ENCODE measurements at regions not wholly inside any gene's neighbourhood (a gene's known extent, or its start where the extent isn't known, plus 50 kb on each side); places are given as distances from the start of the nearest gene placed in this dataset.

DNA sequence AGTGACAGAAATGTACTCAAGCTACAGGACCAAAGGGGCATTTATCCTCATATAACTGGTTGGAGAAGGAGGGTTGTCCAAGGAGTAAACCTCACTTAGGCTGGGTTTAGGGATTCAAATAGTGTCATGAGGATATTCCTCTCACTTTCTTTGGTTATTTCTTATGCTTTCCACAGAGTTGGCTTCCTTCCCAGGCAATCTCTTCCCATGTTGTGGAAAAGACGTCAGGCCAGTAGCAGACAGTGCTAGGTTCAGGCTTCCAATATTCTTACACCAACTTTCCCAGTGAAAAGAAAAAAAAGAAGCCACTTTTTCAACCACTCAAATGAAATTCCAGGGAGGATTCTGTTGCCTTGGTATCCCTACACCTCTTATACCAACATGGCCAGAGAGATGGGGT is 653.0 kb downstream of the C4orf33 start:
- H3K27me3 ChIP-seq (ENCODE audit: insufficient read depth, low read length): no peaks in the 10 kb centered on the region
- no peak overlapping the region for H3K27ac ChIP-seq (ENCODE audit: low read depth, low read length)
- H2AFZ ChIP-seq (ENCODE audit: low read length): no peak overlapping the region
- H3K4me3 ChIP-seq (ENCODE audit: insufficient read depth, low read length): no peak overlapping the region
- no peak for DNase-seq (ENCODE audit: insufficient read length, low spot score, missing footprints)
- no peaks in the 10 kb centered on the region for H3K9me3 ChIP-seq (ENCODE audit: low read depth, low read length)
- H3K79me2 ChIP-seq (ENCODE audit: insufficient read depth, low read length): no peaks in the 10 kb centered on the region
- H3K4me2 ChIP-seq (ENCODE audit: insufficient read depth, low read length): no peak overlapping the region
- H4K20me1 ChIP-seq (ENCODE audit: insufficient read depth, low read length): no peaks in the 10 kb centered on the region
- H3K36me3 ChIP-seq (ENCODE audit: insufficient read depth, low read length): no peaks in the 10 kb centered on the region
- TF ChIP-seq, protein P1, sequence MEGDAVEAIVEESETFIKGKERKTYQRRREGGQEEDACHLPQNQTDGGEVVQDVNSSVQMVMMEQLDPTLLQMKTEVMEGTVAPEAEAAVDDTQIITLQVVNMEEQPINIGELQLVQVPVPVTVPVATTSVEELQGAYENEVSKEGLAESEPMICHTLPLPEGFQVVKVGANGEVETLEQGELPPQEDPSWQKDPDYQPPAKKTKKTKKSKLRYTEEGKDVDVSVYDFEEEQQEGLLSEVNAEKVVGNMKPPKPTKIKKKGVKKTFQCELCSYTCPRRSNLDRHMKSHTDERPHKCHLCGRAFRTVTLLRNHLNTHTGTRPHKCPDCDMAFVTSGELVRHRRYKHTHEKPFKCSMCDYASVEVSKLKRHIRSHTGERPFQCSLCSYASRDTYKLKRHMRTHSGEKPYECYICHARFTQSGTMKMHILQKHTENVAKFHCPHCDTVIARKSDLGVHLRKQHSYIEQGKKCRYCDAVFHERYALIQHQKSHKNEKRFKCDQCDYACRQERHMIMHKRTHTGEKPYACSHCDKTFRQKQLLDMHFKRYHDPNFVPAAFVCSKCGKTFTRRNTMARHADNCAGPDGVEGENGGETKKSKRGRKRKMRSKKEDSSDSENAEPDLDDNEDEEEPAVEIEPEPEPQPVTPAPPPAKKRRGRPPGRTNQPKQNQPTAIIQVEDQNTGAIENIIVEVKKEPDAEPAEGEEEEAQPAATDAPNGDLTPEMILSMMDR (IDR thresholded peaks at IDR 0.05; ENCODE audit: extremely low read depth, low read depth, low read length): no peak
- no peaks in the 10 kb centered on the region for H3K4me1 ChIP-seq (ENCODE audit: insufficient read depth, low read length)

DNA sequence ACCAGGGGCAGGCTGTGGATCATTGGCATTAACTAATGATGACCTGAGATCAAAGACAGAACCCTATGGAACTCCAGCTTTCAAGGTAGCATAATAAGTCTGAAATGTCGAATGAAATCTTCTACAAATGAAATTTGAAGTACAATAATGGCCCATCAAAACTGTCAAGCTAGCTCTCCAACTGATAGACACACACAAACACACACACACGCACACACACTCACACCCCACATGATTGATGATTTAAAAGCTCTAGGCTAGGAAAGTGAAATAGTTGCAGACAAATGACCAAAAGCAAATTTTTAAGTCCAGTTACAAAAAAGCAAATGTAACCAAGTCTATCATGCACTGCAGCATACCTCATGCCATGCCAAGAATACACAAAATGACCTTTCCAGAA is 655.7 kb downstream of the C4orf33 start:
- H3K79me2 ChIP-seq (ENCODE audit: insufficient read depth, low read length): no peaks in the 10 kb centered on the region
- TF ChIP-seq, protein P1 (IDR thresholded peaks at IDR 0.05; ENCODE audit: extremely low read depth, low read depth, low read length): no peak
- H2AFZ ChIP-seq (ENCODE audit: low read length): no peak overlapping the region
- H3K9me3 ChIP-seq (ENCODE audit: low read depth, low read length): no peaks in the 10 kb centered on the region
- H3K4me2 ChIP-seq (ENCODE audit: insufficient read depth, low read length): no peak overlapping the region
- DNase-seq (ENCODE audit: insufficient read length, low spot score, missing footprints): no peak
- H3K4me1 ChIP-seq (ENCODE audit: insufficient read depth, low read length): no peaks in the 10 kb centered on the region
- H3K36me3 ChIP-seq (ENCODE audit: insufficient read depth, low read length): no peaks in the 10 kb centered on the region
- H3K27me3 ChIP-seq (ENCODE audit: insufficient read depth, low read length): no peaks in the 10 kb centered on the region
- H4K20me1 ChIP-seq (ENCODE audit: insufficient read depth, low read length): no peaks in the 10 kb centered on the region
- H3K4me3 ChIP-seq (ENCODE audit: insufficient read depth, low read length): no peak overlapping the region
- H3K27ac ChIP-seq (ENCODE audit: low read depth, low read length): no peak overlapping the region

DNA sequence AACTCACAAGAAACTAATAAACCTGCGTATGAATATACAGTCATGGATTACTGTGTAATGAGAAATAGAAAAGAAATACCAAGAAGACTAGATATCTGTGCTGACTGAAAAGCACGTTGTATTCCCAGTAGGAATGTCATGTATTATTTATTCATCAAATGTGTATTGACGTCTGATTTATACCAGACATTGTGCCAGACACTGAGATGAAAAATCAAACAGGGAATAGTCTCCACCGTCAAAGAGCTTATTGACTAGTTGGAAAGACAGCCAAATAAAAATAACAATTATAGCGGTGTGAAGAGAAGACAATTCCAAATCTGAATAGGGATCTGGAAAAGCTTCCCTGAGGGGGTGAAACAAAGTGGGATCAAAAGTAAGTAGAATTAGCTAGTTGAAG is 687.6 kb downstream of the C4orf33 start:
- H4K20me1 ChIP-seq (ENCODE audit: insufficient read depth, low read length): no peaks in the 10 kb centered on the region
- H3K4me1 ChIP-seq (ENCODE audit: insufficient read depth, low read length): no peaks in the 10 kb centered on the region
- no peaks in the 10 kb centered on the region for H3K79me2 ChIP-seq (ENCODE audit: insufficient read depth, low read length)
- no peaks in the 10 kb centered on the region for H3K36me3 ChIP-seq (ENCODE audit: insufficient read depth, low read length)
- DNase-seq (ENCODE audit: insufficient read length, low spot score, missing footprints): no peak
- H3K27me3 ChIP-seq (ENCODE audit: insufficient read depth, low read length): no peaks in the 10 kb centered on the region
- H3K4me3 ChIP-seq (ENCODE audit: insufficient read depth, low read length): no peak overlapping the region
- H3K27ac ChIP-seq (ENCODE audit: low read depth, low read length): no peak overlapping the region
- TF ChIP-seq, protein P1 (IDR thresholded peaks at IDR 0.05; ENCODE audit: extremely low read depth, low read depth, low read length): no peak
- H2AFZ ChIP-seq (ENCODE audit: low read length): no peak overlapping the region
- no peak overlapping the region for H3K4me2 ChIP-seq (ENCODE audit: insufficient read depth, low read length)
- H3K9me3 ChIP-seq (ENCODE audit: low read depth, low read length): no peaks in the 10 kb centered on the region

DNA sequence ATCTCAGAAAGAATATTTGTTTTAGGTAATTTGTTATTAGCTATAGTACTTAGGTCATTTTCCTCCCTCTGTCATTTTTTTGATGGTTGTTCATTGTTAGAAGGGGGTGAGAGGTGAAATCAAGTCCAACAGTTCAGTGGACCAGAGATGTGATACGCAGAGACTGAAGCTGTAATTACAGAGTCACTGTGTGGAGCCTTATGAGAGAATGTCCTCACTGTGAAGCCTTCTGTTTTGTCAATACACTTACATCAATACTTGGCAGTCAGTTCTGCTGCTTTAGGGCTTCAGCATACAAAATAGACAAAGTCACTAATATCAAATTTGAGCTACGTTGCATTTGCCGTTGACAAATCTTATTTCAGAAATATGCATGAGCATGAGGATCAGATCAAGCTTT is 692.5 kb downstream of the C4orf33 start:
- no peaks in the 10 kb centered on the region for H4K20me1 ChIP-seq (ENCODE audit: insufficient read depth, low read length)
- no peak overlapping the region for H3K4me2 ChIP-seq (ENCODE audit: insufficient read depth, low read length)
- no peaks in the 10 kb centered on the region for H3K79me2 ChIP-seq (ENCODE audit: insufficient read depth, low read length)
- H3K36me3 ChIP-seq (ENCODE audit: insufficient read depth, low read length): no peaks in the 10 kb centered on the region
- no peaks in the 10 kb centered on the region for H3K4me1 ChIP-seq (ENCODE audit: insufficient read depth, low read length)
- no peak overlapping the region for H3K27ac ChIP-seq (ENCODE audit: low read depth, low read length)
- no peaks in the 10 kb centered on the region for H3K27me3 ChIP-seq (ENCODE audit: insufficient read depth, low read length)
- no peaks in the 10 kb centered on the region for H3K9me3 ChIP-seq (ENCODE audit: low read depth, low read length)
- TF ChIP-seq, protein P1 (IDR thresholded peaks at IDR 0.05; ENCODE audit: extremely low read depth, low read depth, low read length): no peak
- DNase-seq (ENCODE audit: insufficient read length, low spot score, missing footprints): no peak
- H3K4me3 ChIP-seq (ENCODE audit: insufficient read depth, low read length): no peak overlapping the region
- H2AFZ ChIP-seq (ENCODE audit: low read length): no peak overlapping the region
